Astrocyte (in vitro differentiated cells and primary cell): ENCODE measurements at regions not wholly inside any gene's neighbourhood (a gene's known extent, or its start where the extent isn't known, plus 50 kb on each side); places are given as distances from the start of the nearest gene placed in this dataset.

Experiments used
- DNase-seq: peaks from one replicate; pipeline ENCODE4 v3.0.0-alpha.2; 2010; ENCODE audit warnings: low read depth
- FAIRE-seq: peaks from 2 replicates; lab custom pipeline; 2011; peaks lifted over from hg19 to GRCh38; lab: Jason Lieb, UNC
- H2AFZ ChIP-seq: 2 replicates; pipeline ENCODE4 v1.6.0; 2012; ENCODE audit warnings: low read depth, low read length, inconsistent platforms
- H3K27ac ChIP-seq: 2 replicates; pipeline ENCODE4 v1.5.1; 2011; ENCODE audit warnings: low read depth, low read length, inconsistent platforms
- H3K27me3 ChIP-seq: 2 replicates; pipeline ENCODE4 v1.6.0; 2011; ENCODE audit warnings: low read length, inconsistent platforms; ENCODE audit not compliant: insufficient read depth
- H3K36me3 ChIP-seq: 2 replicates; pipeline ENCODE4 v1.5.1; 2011; ENCODE audit warnings: low read length, inconsistent platforms; ENCODE audit not compliant: insufficient read depth
- H3K4me1 ChIP-seq: 2 replicates; pipeline ENCODE4 v1.5.1; 2011; ENCODE audit warnings: low read length, inconsistent platforms; ENCODE audit not compliant: insufficient read depth
- H3K4me2 ChIP-seq: 2 replicates; pipeline ENCODE4 v1.6.0; 2012; ENCODE audit warnings: low read length, inconsistent platforms
- H3K4me3 ChIP-seq: 2 replicates; pipeline ENCODE4 v1.5.1; 2011; ENCODE audit warnings: low read depth, mild to moderate bottlenecking, low read length, inconsistent platforms; ENCODE audit not compliant: insufficient read depth
- H3K79me2 ChIP-seq: 2 replicates; pipeline ENCODE4 v1.6.0; 2012; ENCODE audit warnings: mild to moderate bottlenecking, low read length, inconsistent platforms; ENCODE audit not compliant: insufficient read depth
- H3K9ac ChIP-seq: 2 replicates; pipeline ENCODE4 v1.6.0; 2012; ENCODE audit warnings: mild to moderate bottlenecking, low read length, inconsistent platforms
- H3K9me3 ChIP-seq: 2 replicates; pipeline ENCODE4 v1.5.1; 2012; ENCODE audit warnings: low read depth, mild to moderate bottlenecking, low read length, inconsistent platforms; ENCODE audit not compliant: insufficient read depth
- H4K20me1 ChIP-seq: 2 replicates; pipeline ENCODE4 v1.6.0; 2012; ENCODE audit warnings: low read length, inconsistent platforms; ENCODE audit not compliant: insufficient read depth
- H3K27ac Mint-ChIP-seq: one replicate; pipeline ENCODE4 v1.8.0; 2021; ENCODE audit warnings: mild to moderate bottlenecking, mixed read lengths; ENCODE audit not compliant: unreplicated experiment
- H3K27me3 Mint-ChIP-seq: one replicate; pipeline ENCODE4 v1.8.0; 2021; ENCODE audit warnings: low read depth, mixed read lengths; ENCODE audit not compliant: unreplicated experiment
- H3K36me3 Mint-ChIP-seq: one replicate; pipeline ENCODE4 v1.8.0; 2021; ENCODE audit warnings: low read depth, mixed read lengths; ENCODE audit not compliant: unreplicated experiment
- H3K4me1 Mint-ChIP-seq: one replicate; pipeline ENCODE4 v1.8.0; 2021; ENCODE audit warnings: low read depth, mixed read lengths; ENCODE audit not compliant: unreplicated experiment
- H3K4me3 Mint-ChIP-seq: one replicate; pipeline ENCODE4 v1.8.0; 2021; ENCODE audit warnings: mild to moderate bottlenecking, moderate library complexity, mixed read lengths; ENCODE audit not compliant: unreplicated experiment
- H3K9me3 Mint-ChIP-seq: one replicate; pipeline ENCODE4 v1.8.0; 2021; ENCODE audit warnings: mild to moderate bottlenecking, mixed read lengths; ENCODE audit not compliant: unreplicated experiment
- EZH2 ChIP-seq: IDR thresholded peaks from 2 replicates; pipeline ENCODE4 v1.6.1; 2012; ENCODE audit warnings: mild to moderate bottlenecking, low read length, inconsistent platforms; ENCODE audit not compliant: insufficient read depth
- TF ChIP-seq, protein P1 (sequence below): IDR thresholded peaks from 2 replicates; pipeline ENCODE4 v1.5.1; 2011; ENCODE audit warnings: low read depth, mild to moderate bottlenecking, inconsistent platforms, low read length, moderate library complexity; ENCODE audit not compliant: insufficient read depth

DNA sequence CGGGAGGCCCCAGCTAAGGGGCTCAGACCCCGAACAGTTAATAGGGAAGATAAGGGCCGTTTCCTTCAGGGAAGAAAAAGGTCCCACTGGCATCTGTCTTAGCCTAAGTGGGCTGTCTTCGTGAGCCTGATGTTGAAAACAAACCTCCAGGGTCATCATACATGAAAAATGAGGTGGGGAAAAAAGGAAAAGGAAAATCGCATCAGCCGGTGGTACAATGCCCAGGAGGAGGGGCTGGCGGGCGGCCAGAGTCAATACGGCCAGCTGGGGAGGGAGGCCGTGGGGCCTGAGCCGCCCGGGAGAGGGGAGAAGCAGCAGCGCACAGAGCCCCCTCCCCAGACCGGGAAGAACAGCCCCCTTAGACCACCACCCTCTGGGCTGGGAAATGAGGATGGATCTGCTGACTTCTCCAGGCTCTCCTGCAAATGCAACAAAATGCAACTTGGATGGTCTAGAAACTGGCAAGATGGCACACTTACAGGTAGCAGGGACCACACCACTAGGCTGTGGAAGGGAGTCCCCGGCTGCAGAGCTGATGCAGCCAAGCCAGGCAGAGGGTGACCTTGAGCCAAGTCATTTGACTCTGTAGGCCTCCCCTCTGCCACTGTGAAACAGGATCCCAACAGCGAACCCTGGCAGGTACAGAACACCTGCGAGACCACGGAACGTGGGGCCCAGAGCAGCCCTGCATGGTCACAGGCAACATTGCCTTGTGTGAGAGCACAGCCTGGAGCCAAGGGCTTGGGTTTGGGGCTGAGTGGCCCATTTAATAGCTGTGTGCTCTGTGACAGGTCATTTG lies 448.5 kb downstream of the SOX9 start:
- peaks cover 90% of the 10 kb centered on the region for H3K79me2 ChIP-seq
- no peak overlapping the region for H3K27ac ChIP-seq

DNA sequence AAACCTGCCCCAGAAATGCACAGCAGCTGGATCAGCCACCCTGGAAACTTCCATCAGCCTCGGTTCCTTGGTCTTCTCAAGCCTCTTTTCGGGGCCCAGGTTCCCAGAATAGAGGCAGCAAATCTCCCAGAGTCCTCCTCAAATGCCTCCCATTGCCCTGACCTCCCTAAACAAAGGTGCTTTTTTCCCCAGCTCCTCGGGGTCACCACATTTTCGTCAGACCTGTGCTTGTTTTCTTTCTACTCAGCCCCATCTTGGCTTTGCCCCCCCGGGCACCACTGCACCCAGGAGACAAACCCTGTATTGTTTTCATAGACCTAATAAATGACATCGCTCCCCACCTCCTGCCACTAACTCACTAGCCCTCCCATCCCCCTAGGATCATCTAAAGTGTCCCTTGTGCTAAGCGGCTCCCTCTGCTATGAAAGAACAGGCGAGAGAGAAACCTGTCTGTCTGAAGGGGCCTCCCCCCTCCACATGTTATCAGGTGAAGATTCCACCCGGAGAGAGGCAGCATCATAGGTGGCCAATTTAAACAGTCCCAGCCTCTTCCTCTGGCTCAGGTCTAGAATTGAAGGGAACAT lies 451.1 kb downstream of the SOX9 start:
- TF ChIP-seq, protein P1, sequence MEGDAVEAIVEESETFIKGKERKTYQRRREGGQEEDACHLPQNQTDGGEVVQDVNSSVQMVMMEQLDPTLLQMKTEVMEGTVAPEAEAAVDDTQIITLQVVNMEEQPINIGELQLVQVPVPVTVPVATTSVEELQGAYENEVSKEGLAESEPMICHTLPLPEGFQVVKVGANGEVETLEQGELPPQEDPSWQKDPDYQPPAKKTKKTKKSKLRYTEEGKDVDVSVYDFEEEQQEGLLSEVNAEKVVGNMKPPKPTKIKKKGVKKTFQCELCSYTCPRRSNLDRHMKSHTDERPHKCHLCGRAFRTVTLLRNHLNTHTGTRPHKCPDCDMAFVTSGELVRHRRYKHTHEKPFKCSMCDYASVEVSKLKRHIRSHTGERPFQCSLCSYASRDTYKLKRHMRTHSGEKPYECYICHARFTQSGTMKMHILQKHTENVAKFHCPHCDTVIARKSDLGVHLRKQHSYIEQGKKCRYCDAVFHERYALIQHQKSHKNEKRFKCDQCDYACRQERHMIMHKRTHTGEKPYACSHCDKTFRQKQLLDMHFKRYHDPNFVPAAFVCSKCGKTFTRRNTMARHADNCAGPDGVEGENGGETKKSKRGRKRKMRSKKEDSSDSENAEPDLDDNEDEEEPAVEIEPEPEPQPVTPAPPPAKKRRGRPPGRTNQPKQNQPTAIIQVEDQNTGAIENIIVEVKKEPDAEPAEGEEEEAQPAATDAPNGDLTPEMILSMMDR: no peak
- TF ChIP-seq EZH2: no peak
- H3K79me2 ChIP-seq: peaks cover 96% of the 10 kb centered on the region
- no peak overlapping the region for H3K27ac ChIP-seq
- no peak for DNase-seq
- Mint-ChIP-seq H3K27ac (no peak overlapping the region), H3K36me3 (peaks cover 14% of the 10 kb centered on the region), H3K9me3 (no peaks in the 10 kb centered on the region), H3K4me1 (peaks cover 32% of the 10 kb centered on the region), H3K4me3 (no peak overlapping the region), H3K27me3 (no peaks in the 10 kb centered on the region)
- H3K36me3 ChIP-seq: no peaks in the 10 kb centered on the region
- peaks cover 100% of the 10 kb centered on the region for H4K20me1 ChIP-seq
- no peaks in the 10 kb centered on the region for H3K9me3 ChIP-seq
- no peak overlapping the region for H3K4me2 ChIP-seq
- FAIRE-seq: no peak
- H2AFZ ChIP-seq: no peak overlapping the region
- no peak overlapping the region for H3K9ac ChIP-seq
- H3K4me3 ChIP-seq: no peak overlapping the region
- no peaks in the 10 kb centered on the region for H3K27me3 ChIP-seq
- H3K4me1 ChIP-seq: peaks cover 14% of the 10 kb centered on the region

More for the DNA sequence above, 448.5 kb downstream of the SOX9 start:
- no peak overlapping the region for H3K4me3 ChIP-seq
- H3K9me3 ChIP-seq: no peaks in the 10 kb centered on the region
- H3K9ac ChIP-seq: no peak overlapping the region
- H2AFZ ChIP-seq: no peak overlapping the region
- H3K27ac Mint-ChIP-seq: no peak overlapping the region
- no peaks in the 10 kb centered on the region for H3K9me3 Mint-ChIP-seq
- H3K4me1 Mint-ChIP-seq: peaks cover 29% of the 10 kb centered on the region
- FAIRE-seq (no peak), DNase-seq (no peak)
- no peaks in the 10 kb centered on the region for H3K4me1 ChIP-seq
- H3K36me3 Mint-ChIP-seq: peaks cover 13% of the 10 kb centered on the region
- no peaks in the 10 kb centered on the region for H3K27me3 Mint-ChIP-seq
- H3K4me3 Mint-ChIP-seq: no peak overlapping the region
- H3K36me3 ChIP-seq: no peaks in the 10 kb centered on the region
- no peak overlapping the region for H3K4me2 ChIP-seq
- H4K20me1 ChIP-seq: peaks cover 96% of the 10 kb centered on the region
- H3K27me3 ChIP-seq: no peaks in the 10 kb centered on the region
- TF ChIP-seq EZH2: no peak
- TF ChIP-seq, protein P1: no peak
